WERI-Rb-1 (cell line): ENCODE measurements at regions not wholly inside any gene's neighbourhood (a gene's known extent, or its start where the extent isn't known, plus 50 kb on each side); places are given as distances from the start of the nearest gene placed in this dataset.

ENCODE experiments used
- DNase-seq: peaks from one replicate; pipeline ENCODE4 v3.0.0-alpha.2; 2020
- H3K27ac ChIP-seq: fragments of 250-450 bp; sonication (Bioruptor Pico); 2 replicates; pipeline ENCODE4 v1.5.1; 2020; ENCODE audit warnings: mild to moderate bottlenecking, moderate library complexity
- H3K27me3 ChIP-seq: fragments of 250-450 bp; sonication (Bioruptor Pico); 2 replicates; pipeline ENCODE4 v1.5.1; 2021; ENCODE audit warnings: mild to moderate bottlenecking, low read depth, moderate library complexity; ENCODE audit not compliant: insufficient read depth, severe bottlenecking
- H3K36me3 ChIP-seq: fragments of 250-450 bp; sonication (Bioruptor Pico); 2 replicates; pipeline ENCODE4 v1.5.1; 2020; ENCODE audit warnings: mild to moderate bottlenecking, moderate library complexity
- H3K4me3 ChIP-seq: 2 replicates; pipeline ENCODE4 v1.5.1; 2011; ENCODE audit warnings: low read depth, mild to moderate bottlenecking, control low read depth, low read length
- H3K9me3 ChIP-seq: fragments of 250-450 bp; sonication (Bioruptor Pico); 2 replicates; pipeline ENCODE4 v1.5.1; 2021; ENCODE audit warnings: mild to moderate bottlenecking, moderate library complexity; ENCODE audit not compliant: severe bottlenecking
- TF ChIP-seq, protein P1 (sequence below): IDR thresholded peaks from 2 replicates; pipeline ENCODE4 v1.5.1; 2011; ENCODE audit warnings: low read depth, mild to moderate bottlenecking, control low read depth, inconsistent platforms, low read length

DNA sequence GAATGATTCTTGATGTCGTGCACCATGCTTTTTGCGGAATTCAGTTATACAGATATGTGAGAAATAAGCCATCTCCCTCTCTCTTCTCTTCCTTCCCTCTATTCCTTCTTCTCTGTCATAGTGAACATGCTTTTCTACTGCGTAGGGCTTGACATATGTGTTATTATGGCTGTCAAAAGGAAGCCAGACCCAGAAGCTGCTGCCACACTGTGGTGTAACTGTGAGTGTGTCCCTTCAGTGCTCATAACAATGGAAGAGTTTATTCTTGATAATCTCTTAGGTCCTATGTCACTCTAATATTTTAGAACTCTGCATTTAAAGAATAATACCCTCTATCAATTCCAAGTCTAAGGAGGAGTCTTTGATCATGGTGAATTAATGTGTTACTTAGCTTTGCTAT, 208.9 kb upstream of the TMTC4 start:
- Histone ChIP-seq H3K4me3 (no peak overlapping the region), H3K27ac (no peak overlapping the region), H3K9me3 (peaks cover 2% of the 10 kb centered on the region), H3K36me3 (no peaks in the 10 kb centered on the region), H3K27me3 (no peaks in the 10 kb centered on the region)
- no peak for DNase-seq
- TF ChIP-seq, protein P1, sequence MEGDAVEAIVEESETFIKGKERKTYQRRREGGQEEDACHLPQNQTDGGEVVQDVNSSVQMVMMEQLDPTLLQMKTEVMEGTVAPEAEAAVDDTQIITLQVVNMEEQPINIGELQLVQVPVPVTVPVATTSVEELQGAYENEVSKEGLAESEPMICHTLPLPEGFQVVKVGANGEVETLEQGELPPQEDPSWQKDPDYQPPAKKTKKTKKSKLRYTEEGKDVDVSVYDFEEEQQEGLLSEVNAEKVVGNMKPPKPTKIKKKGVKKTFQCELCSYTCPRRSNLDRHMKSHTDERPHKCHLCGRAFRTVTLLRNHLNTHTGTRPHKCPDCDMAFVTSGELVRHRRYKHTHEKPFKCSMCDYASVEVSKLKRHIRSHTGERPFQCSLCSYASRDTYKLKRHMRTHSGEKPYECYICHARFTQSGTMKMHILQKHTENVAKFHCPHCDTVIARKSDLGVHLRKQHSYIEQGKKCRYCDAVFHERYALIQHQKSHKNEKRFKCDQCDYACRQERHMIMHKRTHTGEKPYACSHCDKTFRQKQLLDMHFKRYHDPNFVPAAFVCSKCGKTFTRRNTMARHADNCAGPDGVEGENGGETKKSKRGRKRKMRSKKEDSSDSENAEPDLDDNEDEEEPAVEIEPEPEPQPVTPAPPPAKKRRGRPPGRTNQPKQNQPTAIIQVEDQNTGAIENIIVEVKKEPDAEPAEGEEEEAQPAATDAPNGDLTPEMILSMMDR, result no peak

DNA sequence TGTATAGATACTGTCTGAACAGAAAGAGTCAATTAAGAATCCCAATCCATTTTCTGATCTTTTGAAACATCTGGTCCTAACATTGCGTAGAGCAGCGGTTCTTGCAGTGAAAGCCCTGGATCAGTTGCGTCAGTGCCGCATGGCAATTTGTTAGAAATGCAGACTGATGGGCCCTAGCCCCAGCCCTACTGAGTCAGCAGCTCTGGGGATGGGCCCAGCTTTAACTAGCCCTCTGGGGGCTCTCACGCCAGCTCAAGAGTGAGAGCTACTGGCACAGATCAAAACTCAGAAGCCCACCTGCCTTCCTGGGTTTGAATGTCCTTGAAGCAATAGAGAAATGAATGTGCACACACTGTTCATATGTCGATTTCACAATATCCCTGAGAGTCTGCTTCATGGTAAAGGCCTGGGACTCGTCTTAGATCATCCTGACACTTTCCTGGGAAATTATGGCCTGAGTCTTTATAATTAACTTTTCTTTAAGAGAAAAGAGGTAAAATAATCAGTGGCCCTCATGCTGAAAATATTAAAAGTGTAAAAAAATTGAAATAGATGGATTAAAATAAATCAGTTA, 206.8 kb upstream of the TMTC4 start:
- H3K36me3 ChIP-seq, result no peaks in the 10 kb centered on the region
- TF ChIP-seq, protein P1, result no peak
- peaks cover 9% of the 10 kb centered on the region for H3K9me3 ChIP-seq
- H3K27me3 ChIP-seq, result no peaks in the 10 kb centered on the region
- no peak overlapping the region for H3K4me3 ChIP-seq
- DNase-seq, result no peak
- H3K27ac ChIP-seq, result no peak overlapping the region

DNA sequence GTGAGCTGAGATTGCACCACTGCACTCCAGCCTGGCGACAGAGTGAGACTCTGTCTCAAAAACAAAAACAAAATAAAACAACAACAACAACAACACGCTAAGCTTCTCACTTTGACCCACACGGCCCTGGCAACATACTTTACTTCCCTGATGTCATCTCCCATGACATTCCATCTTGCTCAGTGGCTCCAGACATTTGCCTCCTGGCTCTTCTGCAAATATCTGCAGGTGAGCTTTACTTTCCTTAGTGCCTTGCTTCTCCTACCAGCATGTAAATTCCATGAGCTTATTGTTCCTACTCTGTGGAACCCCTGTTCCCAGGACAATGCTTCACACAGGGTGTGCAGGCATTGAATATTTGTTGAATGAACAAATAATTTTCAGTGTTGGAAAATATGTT, 205.6 kb upstream of the TMTC4 start:
- no peak overlapping the region for H3K4me3 ChIP-seq
- TF ChIP-seq, protein P1, result no peak
- no peak overlapping the region for H3K27ac ChIP-seq
- no peaks in the 10 kb centered on the region for H3K36me3 ChIP-seq
- no peak for DNase-seq
- H3K27me3 ChIP-seq, result no peaks in the 10 kb centered on the region
- peaks cover 13% of the 10 kb centered on the region for H3K9me3 ChIP-seq

DNA sequence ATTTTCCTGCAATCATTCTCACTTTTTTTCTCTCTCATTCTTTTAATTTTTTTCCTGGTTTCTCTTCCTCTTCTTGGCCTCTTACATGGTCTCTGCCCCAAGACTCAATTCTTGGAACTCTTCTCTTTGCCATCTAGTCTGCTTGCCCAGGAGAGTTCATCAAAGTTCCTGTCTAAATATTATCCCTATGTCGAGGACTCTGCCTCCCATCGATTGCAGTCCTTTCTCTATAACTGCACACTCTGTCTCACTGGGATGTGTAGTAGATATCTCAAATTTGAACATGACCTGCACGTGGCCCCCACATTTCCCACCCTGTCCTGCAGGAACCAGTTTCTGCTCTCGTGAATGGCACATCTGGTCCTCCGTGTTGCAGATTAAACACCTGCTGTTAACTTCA, 204.7 kb upstream of the TMTC4 start:
- no peak overlapping the region for H3K4me3 ChIP-seq
- H3K9me3 ChIP-seq, result peaks cover 13% of the 10 kb centered on the region
- DNase-seq, result no peak
- TF ChIP-seq, protein P1, result no peak
- H3K27me3 ChIP-seq, result no peaks in the 10 kb centered on the region
- no peak overlapping the region for H3K27ac ChIP-seq
- H3K36me3 ChIP-seq, result no peaks in the 10 kb centered on the region

DNA sequence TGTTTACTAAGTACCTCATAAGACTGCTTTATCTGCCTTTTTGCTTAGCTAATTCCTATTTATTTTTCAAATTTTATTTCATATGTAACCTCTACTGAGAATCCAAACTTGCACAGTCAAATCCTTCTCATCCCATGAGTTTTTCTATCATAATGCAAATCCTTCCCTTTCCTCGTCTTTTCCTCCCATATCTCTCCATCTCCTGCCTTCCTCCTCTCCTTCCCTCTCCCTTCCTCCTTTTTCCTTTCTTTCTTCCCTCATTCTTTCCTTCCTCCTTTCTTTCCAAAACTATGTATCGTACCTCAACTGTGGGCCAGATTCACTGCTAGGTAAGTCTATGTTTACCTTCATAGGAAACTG, 201.4 kb upstream of the TMTC4 start:
- DNase-seq, result no peak
- Histone ChIP-seq H3K9me3 (peaks cover 11% of the 10 kb centered on the region), H3K36me3 (no peaks in the 10 kb centered on the region), H3K4me3 (no peak overlapping the region), H3K27ac (no peak overlapping the region), H3K27me3 (no peaks in the 10 kb centered on the region)
- TF ChIP-seq, protein P1, result no peak

DNA sequence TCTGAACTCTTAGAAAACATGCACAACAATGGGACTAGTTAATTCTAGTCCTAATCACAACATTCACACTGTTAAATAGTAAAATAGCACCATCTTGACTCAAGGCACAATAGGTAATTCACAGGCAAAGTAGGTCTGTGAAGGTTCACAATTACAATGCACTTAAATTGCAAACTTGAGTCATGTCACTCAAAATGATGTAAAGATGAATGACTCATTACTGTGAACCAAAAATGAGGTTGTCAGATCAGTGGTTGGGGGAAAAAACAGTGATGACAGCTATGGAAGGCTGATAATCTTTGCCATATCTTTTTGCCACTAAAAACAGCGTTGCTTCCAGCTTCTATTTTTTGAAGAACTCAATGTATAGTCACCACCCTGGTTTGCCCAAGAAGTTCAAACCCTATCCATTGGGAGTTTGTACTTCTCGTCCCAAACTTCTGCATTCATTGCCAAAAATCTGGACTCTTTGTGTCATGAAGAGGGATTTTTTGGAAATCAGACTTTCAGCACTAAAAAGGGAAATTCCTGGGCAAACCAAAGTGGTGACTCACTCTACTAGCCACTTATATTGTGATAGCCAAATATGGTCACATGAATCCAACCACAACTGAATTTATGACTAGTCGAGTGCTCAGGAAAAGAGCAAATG, 200.9 kb upstream of the TMTC4 start:
- H3K27ac ChIP-seq, result no peak overlapping the region
- no peak overlapping the region for H3K4me3 ChIP-seq
- H3K27me3 ChIP-seq, result no peaks in the 10 kb centered on the region
- H3K36me3 ChIP-seq, result no peaks in the 10 kb centered on the region
- H3K9me3 ChIP-seq, result peaks cover 11% of the 10 kb centered on the region
- TF ChIP-seq, protein P1, result no peak
- DNase-seq, result no peak
